Rectal smooth muscle tissue (tissue), 1 donor: ENCODE measurements at regions not wholly inside any gene's neighbourhood (a gene's known extent, or its start where the extent isn't known, plus 50 kb on each side); places are given as distances from the start of the nearest gene placed in this dataset.

ENCODE experiments used
- H3K27ac ChIP-seq: one replicate; pipeline ENCODE4 v1.7.0; 2013; ENCODE audit warnings: low read depth, low read length, inconsistent platforms
- H3K27me3 ChIP-seq: one replicate; pipeline ENCODE4 v1.7.0; 2013; ENCODE audit warnings: low read length; ENCODE audit not compliant: control insufficient read depth, insufficient read depth
- H3K36me3 ChIP-seq: one replicate; pipeline ENCODE4 v1.7.0; 2013; ENCODE audit warnings: low read length; ENCODE audit not compliant: control insufficient read depth, insufficient read depth
- H3K4me1 ChIP-seq: one replicate; pipeline ENCODE4 v1.7.0; 2013; ENCODE audit warnings: low read length; ENCODE audit not compliant: control insufficient read depth, insufficient read depth
- H3K4me3 ChIP-seq: one replicate; pipeline ENCODE4 v1.7.0; 2013; ENCODE audit warnings: low read length
- H3K9ac ChIP-seq: one replicate; pipeline ENCODE4 v1.7.0; 2013; ENCODE audit warnings: low read length

DNA sequence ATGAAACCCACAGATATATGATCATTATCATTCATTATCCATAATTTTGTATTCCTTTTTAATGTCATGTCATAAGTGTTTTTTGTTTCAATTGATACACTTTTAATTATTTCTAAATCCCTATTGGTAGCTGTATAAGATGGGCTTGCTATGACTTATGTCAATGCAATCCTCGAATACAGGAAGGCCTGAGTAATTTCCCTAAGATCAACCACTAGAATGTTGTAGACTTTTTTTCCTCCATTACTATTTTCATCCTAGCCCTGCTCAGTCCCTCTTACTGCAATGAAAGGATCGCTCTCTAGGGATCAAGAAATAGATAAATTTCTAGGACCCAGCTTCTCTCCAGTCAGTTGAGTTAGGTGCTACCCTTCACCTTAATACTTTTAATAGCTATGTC lies 186.3 kb downstream of the KCNE4 start:
- no peaks in the 10 kb centered on the region for H3K36me3 ChIP-seq
- no peaks in the 10 kb centered on the region for H3K27me3 ChIP-seq
- H3K27ac ChIP-seq: no peak overlapping the region
- no peak overlapping the region for H3K4me3 ChIP-seq
- H3K9ac ChIP-seq: no peak overlapping the region
- H3K4me1 ChIP-seq: no peaks in the 10 kb centered on the region

DNA sequence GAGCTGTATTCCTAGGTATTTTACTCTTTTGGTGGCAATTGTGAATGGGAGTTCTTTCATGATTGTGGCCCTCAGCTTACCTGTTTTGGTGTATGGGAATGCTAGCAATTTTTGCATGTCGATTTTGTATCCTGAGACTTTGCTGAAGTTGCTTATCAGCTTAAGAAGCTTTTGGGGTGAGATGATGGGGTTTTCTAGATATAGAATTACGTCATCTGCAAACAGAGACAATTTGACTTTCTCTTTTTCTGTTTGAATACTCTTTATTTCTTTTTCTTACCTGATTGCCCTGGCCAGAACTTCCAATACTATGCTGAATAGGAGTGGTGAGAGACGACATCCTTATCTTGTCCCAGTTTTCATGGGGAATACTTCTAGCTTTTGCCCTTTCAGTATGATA lies 191.2 kb downstream of the KCNE4 start:
- no peak overlapping the region for H3K9ac ChIP-seq
- no peaks in the 10 kb centered on the region for H3K27me3 ChIP-seq
- no peak overlapping the region for H3K27ac ChIP-seq
- H3K36me3 ChIP-seq: no peaks in the 10 kb centered on the region
- H3K4me1 ChIP-seq: no peaks in the 10 kb centered on the region
- no peak overlapping the region for H3K4me3 ChIP-seq

DNA sequence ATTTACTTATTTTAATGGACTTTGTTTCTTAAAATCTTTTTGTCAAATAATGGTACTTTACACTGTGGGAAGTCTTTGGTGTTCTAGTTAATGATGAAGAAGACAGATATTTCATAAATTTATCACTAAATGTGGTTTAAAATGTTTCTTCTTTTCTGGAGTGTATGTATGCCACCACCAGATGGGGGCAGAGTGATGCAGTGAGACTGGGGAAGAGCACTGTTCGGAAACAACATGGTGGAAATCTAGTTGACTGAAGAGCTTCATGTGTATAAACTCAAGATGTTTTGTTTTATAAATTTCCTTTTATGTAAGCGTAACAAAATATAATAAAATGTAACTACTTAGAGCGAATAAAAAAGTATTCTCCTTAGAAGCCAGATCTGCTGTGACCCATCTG lies 195.1 kb downstream of the KCNE4 start:
- no peak overlapping the region for H3K4me3 ChIP-seq
- H3K27ac ChIP-seq: no peak overlapping the region
- no peak overlapping the region for H3K9ac ChIP-seq
- no peaks in the 10 kb centered on the region for H3K36me3 ChIP-seq
- no peaks in the 10 kb centered on the region for H3K4me1 ChIP-seq
- no peaks in the 10 kb centered on the region for H3K27me3 ChIP-seq

- H3K4me1 ChIP-seq: no peaks in the 10 kb centered on the region
- no peak overlapping the region for H3K27ac ChIP-seq
- no peak overlapping the region for H3K4me3 ChIP-seq
- no peaks in the 10 kb centered on the region for H3K36me3 ChIP-seq
- H3K27me3 ChIP-seq: no peaks in the 10 kb centered on the region
- H3K9ac ChIP-seq: no peak overlapping the region
These were observed 199.8 kb downstream of the KCNE4 start for GRCh38 chr2:223251656-223252229.

- no peak overlapping the region for H3K27ac ChIP-seq
- H3K27me3 ChIP-seq: no peaks in the 10 kb centered on the region
- no peak overlapping the region for H3K9ac ChIP-seq
- H3K36me3 ChIP-seq: no peaks in the 10 kb centered on the region
- no peak overlapping the region for H3K4me3 ChIP-seq
- H3K4me1 ChIP-seq: no peaks in the 10 kb centered on the region
These were observed 208.7 kb downstream of the KCNE4 start for GRCh38 chr2:223260681-223261080.

DNA sequence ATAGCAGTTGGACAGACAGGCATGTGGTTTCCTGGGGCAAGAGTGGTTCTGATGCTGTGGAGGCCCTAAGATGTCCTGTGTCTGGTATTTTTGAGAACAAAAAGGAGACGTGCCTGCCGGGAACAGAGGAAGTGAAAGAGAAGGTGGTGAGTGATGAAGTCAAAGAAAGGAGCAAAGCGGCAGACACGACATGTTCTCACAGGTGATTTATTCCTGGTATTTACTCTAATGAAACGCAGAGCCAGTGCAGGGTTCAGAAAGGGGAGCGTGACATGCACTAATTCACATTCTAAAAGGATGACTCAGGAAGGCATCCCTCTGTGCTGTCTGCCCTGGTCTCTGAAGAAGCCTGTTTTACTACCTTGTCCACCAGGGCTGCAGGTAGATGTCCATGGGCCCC lies 211.0 kb downstream of the KCNE4 start:
- H3K9ac ChIP-seq: no peak overlapping the region

GRCh38 chr2:223264541-223265193 lies 212.7 kb downstream of the KCNE4 start:
- Histone ChIP-seq H3K36me3 (no peaks in the 10 kb centered on the region), H3K27ac (no peak overlapping the region), H3K4me1 (no peaks in the 10 kb centered on the region), H3K9ac (no peak overlapping the region), H3K27me3 (no peaks in the 10 kb centered on the region), H3K4me3 (no peak overlapping the region)

More for the DNA sequence above, 211.0 kb downstream of the KCNE4 start:
- Histone ChIP-seq H3K27ac (no peak overlapping the region), H3K4me1 (no peaks in the 10 kb centered on the region), H3K4me3 (no peak overlapping the region), H3K27me3 (no peaks in the 10 kb centered on the region), H3K36me3 (no peaks in the 10 kb centered on the region)

- Histone ChIP-seq H3K27ac (no peak overlapping the region), H3K9ac (no peak overlapping the region), H3K4me1 (no peaks in the 10 kb centered on the region), H3K27me3 (no peaks in the 10 kb centered on the region), H3K36me3 (no peaks in the 10 kb centered on the region), H3K4me3 (no peak overlapping the region)
These were observed 215.4 kb downstream of the KCNE4 start for GRCh38 chr2:223267160-223267951.

DNA sequence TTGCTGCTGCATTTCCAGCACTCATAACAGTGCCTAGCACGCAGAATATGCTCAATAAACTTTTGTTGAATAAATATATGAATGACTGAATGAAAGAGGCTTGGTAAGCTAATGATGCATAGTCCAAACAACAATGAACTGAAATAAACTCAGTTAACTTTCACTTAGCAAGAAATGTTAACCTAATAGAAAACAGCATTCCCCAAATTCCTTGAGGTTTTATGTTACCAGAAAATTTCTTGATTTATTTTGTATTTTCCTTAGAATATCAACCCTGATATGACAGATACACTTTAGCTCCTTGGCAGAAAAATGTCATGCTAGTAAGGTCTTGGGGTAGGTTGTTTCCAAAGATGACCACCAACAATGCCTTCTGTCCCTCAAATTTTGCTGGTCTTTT lies 217.4 kb downstream of the KCNE4 start:
- Histone ChIP-seq H3K4me1 (no peaks in the 10 kb centered on the region), H3K27me3 (no peaks in the 10 kb centered on the region), H3K4me3 (no peak overlapping the region), H3K27ac (no peak overlapping the region), H3K9ac (no peak overlapping the region), H3K36me3 (no peaks in the 10 kb centered on the region)

GRCh38 chr2:223270548-223270947 lies 218.6 kb downstream of the KCNE4 start:
- H3K4me3 ChIP-seq: no peak overlapping the region
- no peaks in the 10 kb centered on the region for H3K4me1 ChIP-seq
- no peak overlapping the region for H3K9ac ChIP-seq
- no peak overlapping the region for H3K27ac ChIP-seq
- no peaks in the 10 kb centered on the region for H3K36me3 ChIP-seq
- no peaks in the 10 kb centered on the region for H3K27me3 ChIP-seq

DNA sequence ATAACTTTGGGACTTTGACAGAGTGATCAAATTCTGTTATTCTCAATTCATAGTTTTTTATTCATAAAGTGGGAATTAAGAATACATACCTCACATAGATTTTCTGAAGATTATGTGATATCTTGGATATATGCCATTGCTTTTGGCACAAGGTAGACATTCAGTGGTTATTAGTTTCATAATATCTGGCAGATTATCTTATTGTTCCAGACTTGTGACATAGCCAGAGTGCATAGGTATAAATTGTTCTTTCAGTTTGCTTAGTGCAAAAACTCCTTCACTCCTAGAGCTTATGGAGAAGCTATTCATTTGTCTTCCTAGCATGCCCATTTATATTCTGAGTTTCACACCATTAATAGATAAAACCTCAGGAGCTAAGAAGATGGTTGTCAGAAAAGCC lies 222.0 kb downstream of the KCNE4 start:
- H3K4me3 ChIP-seq: no peak overlapping the region
- no peaks in the 10 kb centered on the region for H3K36me3 ChIP-seq
- no peak overlapping the region for H3K27ac ChIP-seq
- no peak overlapping the region for H3K9ac ChIP-seq
- no peaks in the 10 kb centered on the region for H3K4me1 ChIP-seq
- H3K27me3 ChIP-seq: no peaks in the 10 kb centered on the region

DNA sequence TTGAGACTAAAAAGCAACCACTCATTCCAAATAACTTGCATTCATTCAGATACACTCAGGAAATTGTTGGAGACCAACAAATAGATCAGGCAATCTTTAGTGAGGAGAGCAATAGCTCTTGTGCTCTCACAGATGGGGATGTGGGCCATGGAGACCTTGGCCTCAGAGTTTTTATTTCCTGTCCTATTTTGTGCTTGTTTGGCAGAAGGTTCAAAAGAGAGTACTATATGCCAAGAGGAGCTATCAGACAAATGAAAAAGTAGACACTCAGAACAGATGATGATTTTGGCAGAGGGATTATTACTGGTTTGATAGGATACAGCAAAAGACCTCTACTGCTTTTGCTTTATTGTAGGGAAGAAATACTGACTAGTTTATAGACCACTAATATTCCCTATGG lies 230.2 kb downstream of the KCNE4 start:
- Histone ChIP-seq H3K27ac (no peak overlapping the region), H3K4me3 (no peak overlapping the region), H3K27me3 (no peaks in the 10 kb centered on the region), H3K9ac (no peak overlapping the region), H3K4me1 (no peaks in the 10 kb centered on the region), H3K36me3 (no peaks in the 10 kb centered on the region)

DNA sequence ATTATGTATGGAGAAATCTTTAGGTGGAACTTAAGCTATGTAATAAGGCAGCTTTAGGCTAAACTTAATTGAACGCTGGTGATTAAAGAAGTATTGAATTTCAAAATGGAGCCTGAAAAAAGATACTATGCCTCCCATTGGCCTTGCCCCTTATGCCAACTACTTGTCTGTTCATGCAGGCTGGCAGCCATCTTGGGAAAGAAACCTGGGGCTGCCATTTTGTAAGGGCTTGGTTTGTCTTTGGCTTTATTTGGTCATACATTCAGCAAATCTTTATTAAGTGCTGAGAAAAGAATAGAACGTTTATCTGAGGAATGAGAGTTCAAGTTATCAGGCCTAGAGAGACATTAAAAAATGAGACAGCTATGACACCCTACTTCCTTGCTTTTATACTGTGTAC lies 231.3 kb downstream of the KCNE4 start:
- H3K27ac ChIP-seq: no peak overlapping the region

More for the DNA sequence above, 231.3 kb downstream of the KCNE4 start:
- Histone ChIP-seq H3K9ac (no peak overlapping the region), H3K27me3 (no peaks in the 10 kb centered on the region), H3K4me3 (no peak overlapping the region), H3K4me1 (no peaks in the 10 kb centered on the region), H3K36me3 (no peaks in the 10 kb centered on the region)
